ENCODE measurements at regions not wholly inside any gene's neighbourhood (a gene's known extent, or its start where the extent isn't known, plus 50 kb on each side); places are given as distances from the start of the nearest gene placed in this dataset.

DNA sequence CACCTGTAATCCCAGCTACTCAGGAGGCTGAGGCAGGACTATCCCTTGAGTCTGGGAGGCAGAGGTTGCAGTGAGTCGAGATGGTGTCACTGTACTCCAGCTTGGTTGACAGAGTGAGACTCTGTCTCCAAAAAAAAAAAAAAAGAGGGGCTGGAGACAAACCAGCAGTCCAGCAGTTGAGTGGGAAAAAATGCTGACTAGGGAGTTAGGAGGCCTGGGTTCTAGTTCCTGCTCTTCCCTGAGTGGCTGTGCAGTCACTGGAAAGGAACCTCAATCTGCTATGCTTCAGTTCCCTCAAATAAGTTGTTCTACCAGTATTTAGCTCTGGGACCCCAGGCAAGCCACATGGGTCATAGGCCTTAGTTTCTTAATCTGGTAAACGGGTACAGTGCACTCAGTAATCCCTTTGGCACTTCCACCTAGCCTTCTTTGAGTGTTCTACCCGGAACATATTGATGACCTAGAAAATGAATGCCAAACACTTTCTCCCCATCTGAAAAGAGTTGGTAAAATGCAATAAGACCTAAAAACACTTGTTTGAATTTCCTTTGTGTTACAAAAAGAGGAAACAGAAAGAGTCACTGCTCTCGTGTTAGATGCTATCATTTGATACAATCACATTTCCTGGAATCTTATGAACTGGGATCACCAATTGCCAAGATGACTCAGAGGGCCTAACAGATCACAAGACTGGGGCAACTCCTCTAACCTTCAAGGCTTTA, 99.3 kb upstream of the EGFL6 start (continued):
- TF ChIP-seq, protein P1, sequence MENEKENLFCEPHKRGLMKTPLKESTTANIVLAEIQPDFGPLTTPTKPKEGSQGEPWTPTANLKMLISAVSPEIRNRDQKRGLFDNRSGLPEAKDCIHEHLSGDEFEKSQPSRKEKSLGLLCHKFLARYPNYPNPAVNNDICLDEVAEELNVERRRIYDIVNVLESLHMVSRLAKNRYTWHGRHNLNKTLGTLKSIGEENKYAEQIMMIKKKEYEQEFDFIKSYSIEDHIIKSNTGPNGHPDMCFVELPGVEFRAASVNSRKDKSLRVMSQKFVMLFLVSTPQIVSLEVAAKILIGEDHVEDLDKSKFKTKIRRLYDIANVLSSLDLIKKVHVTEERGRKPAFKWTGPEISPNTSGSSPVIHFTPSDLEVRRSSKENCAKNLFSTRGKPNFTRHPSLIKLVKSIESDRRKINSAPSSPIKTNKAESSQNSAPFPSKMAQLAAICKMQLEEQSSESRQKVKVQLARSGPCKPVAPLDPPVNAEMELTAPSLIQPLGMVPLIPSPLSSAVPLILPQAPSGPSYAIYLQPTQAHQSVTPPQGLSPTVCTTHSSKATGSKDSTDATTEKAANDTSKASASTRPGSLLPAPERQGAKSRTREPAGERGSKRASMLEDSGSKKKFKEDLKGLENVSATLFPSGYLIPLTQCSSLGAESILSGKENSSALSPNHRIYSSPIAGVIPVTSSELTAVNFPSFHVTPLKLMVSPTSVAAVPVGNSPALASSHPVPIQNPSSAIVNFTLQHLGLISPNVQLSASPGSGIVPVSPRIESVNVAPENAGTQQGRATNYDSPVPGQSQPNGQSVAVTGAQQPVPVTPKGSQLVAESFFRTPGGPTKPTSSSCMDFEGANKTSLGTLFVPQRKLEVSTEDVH (IDR thresholded peaks at IDR 0.05; ENCODE audit: low read depth, partially characterized antibody) = no peak
- TF ChIP-seq JUND (IDR thresholded peaks at IDR 0.05; ENCODE audit: low read depth, low read length) (no peak), SPI1 (IDR thresholded peaks at IDR 0.05; ENCODE audit: borderline replicate concordance, insufficient read depth, low read depth, low read length) (no peak)
- TF ChIP-seq, protein P2, sequence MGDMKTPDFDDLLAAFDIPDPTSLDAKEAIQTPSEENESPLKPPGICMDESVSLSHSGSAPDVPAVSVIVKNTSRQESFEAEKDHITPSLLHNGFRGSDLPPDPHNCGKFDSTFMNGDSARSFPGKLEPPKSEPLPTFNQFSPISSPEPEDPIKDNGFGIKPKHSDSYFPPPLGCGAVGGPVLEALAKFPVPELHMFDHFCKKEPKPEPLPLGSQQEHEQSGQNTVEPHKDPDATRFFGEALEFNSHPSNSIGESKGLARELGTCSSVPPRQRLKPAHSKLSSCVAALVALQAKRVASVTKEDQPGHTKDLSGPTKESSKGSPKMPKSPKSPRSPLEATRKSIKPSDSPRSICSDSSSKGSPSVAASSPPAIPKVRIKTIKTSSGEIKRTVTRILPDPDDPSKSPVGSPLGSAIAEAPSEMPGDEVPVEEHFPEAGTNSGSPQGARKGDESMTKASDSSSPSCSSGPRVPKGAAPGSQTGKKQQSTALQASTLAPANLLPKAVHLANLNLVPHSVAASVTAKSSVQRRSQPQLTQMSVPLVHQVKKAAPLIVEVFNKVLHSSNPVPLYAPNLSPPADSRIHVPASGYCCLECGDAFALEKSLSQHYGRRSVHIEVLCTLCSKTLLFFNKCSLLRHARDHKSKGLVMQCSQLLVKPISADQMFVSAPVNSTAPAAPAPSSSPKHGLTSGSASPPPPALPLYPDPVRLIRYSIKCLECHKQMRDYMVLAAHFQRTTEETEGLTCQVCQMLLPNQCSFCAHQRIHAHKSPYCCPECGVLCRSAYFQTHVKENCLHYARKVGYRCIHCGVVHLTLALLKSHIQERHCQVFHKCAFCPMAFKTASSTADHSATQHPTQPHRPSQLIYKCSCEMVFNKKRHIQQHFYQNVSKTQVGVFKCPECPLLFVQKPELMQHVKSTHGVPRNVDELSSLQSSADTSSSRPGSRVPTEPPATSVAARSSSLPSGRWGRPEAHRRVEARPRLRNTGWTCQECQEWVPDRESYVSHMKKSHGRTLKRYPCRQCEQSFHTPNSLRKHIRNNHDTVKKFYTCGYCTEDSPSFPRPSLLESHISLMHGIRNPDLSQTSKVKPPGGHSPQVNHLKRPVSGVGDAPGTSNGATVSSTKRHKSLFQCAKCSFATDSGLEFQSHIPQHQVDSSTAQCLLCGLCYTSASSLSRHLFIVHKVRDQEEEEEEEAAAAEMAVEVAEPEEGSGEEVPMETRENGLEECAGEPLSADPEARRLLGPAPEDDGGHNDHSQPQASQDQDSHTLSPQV (IDR thresholded peaks at IDR 0.05) = no peak
